Astrocyte (in vitro differentiated cells and primary cell): ENCODE measurements at regions not wholly inside any gene's neighbourhood (a gene's known extent, or its start where the extent isn't known, plus 50 kb on each side); places are given as distances from the start of the nearest gene placed in this dataset.

Experiments used
- DNase-seq: peaks from one replicate; pipeline ENCODE4 v3.0.0-alpha.2; 2010; ENCODE audit warnings: low read depth
- FAIRE-seq: peaks from 2 replicates; lab custom pipeline; 2011; peaks lifted over from hg19 to GRCh38; lab: Jason Lieb, UNC
- H2AFZ ChIP-seq: 2 replicates; pipeline ENCODE4 v1.6.0; 2012; ENCODE audit warnings: low read depth, low read length, inconsistent platforms
- H3K27ac ChIP-seq: 2 replicates; pipeline ENCODE4 v1.5.1; 2011; ENCODE audit warnings: low read depth, low read length, inconsistent platforms
- H3K27me3 ChIP-seq: 2 replicates; pipeline ENCODE4 v1.6.0; 2011; ENCODE audit warnings: low read length, inconsistent platforms; ENCODE audit not compliant: insufficient read depth
- H3K36me3 ChIP-seq: 2 replicates; pipeline ENCODE4 v1.5.1; 2011; ENCODE audit warnings: low read length, inconsistent platforms; ENCODE audit not compliant: insufficient read depth
- H3K4me1 ChIP-seq: 2 replicates; pipeline ENCODE4 v1.5.1; 2011; ENCODE audit warnings: low read length, inconsistent platforms; ENCODE audit not compliant: insufficient read depth
- H3K4me2 ChIP-seq: 2 replicates; pipeline ENCODE4 v1.6.0; 2012; ENCODE audit warnings: low read length, inconsistent platforms
- H3K4me3 ChIP-seq: 2 replicates; pipeline ENCODE4 v1.5.1; 2011; ENCODE audit warnings: low read depth, mild to moderate bottlenecking, low read length, inconsistent platforms; ENCODE audit not compliant: insufficient read depth
- H3K79me2 ChIP-seq: 2 replicates; pipeline ENCODE4 v1.6.0; 2012; ENCODE audit warnings: mild to moderate bottlenecking, low read length, inconsistent platforms; ENCODE audit not compliant: insufficient read depth
- H3K9ac ChIP-seq: 2 replicates; pipeline ENCODE4 v1.6.0; 2012; ENCODE audit warnings: mild to moderate bottlenecking, low read length, inconsistent platforms
- H3K9me3 ChIP-seq: 2 replicates; pipeline ENCODE4 v1.5.1; 2012; ENCODE audit warnings: low read depth, mild to moderate bottlenecking, low read length, inconsistent platforms; ENCODE audit not compliant: insufficient read depth
- H4K20me1 ChIP-seq: 2 replicates; pipeline ENCODE4 v1.6.0; 2012; ENCODE audit warnings: low read length, inconsistent platforms; ENCODE audit not compliant: insufficient read depth
- H3K27ac Mint-ChIP-seq: one replicate; pipeline ENCODE4 v1.8.0; 2021; ENCODE audit warnings: mild to moderate bottlenecking, mixed read lengths; ENCODE audit not compliant: unreplicated experiment
- H3K27me3 Mint-ChIP-seq: one replicate; pipeline ENCODE4 v1.8.0; 2021; ENCODE audit warnings: low read depth, mixed read lengths; ENCODE audit not compliant: unreplicated experiment
- H3K36me3 Mint-ChIP-seq: one replicate; pipeline ENCODE4 v1.8.0; 2021; ENCODE audit warnings: low read depth, mixed read lengths; ENCODE audit not compliant: unreplicated experiment
- H3K4me1 Mint-ChIP-seq: one replicate; pipeline ENCODE4 v1.8.0; 2021; ENCODE audit warnings: low read depth, mixed read lengths; ENCODE audit not compliant: unreplicated experiment
- H3K4me3 Mint-ChIP-seq: one replicate; pipeline ENCODE4 v1.8.0; 2021; ENCODE audit warnings: mild to moderate bottlenecking, moderate library complexity, mixed read lengths; ENCODE audit not compliant: unreplicated experiment
- H3K9me3 Mint-ChIP-seq: one replicate; pipeline ENCODE4 v1.8.0; 2021; ENCODE audit warnings: mild to moderate bottlenecking, mixed read lengths; ENCODE audit not compliant: unreplicated experiment
- EZH2 ChIP-seq: IDR thresholded peaks from 2 replicates; pipeline ENCODE4 v1.6.1; 2012; ENCODE audit warnings: mild to moderate bottlenecking, low read length, inconsistent platforms; ENCODE audit not compliant: insufficient read depth
- TF ChIP-seq, protein P1 (sequence below): IDR thresholded peaks from 2 replicates; pipeline ENCODE4 v1.5.1; 2011; ENCODE audit warnings: low read depth, mild to moderate bottlenecking, inconsistent platforms, low read length, moderate library complexity; ENCODE audit not compliant: insufficient read depth

DNA sequence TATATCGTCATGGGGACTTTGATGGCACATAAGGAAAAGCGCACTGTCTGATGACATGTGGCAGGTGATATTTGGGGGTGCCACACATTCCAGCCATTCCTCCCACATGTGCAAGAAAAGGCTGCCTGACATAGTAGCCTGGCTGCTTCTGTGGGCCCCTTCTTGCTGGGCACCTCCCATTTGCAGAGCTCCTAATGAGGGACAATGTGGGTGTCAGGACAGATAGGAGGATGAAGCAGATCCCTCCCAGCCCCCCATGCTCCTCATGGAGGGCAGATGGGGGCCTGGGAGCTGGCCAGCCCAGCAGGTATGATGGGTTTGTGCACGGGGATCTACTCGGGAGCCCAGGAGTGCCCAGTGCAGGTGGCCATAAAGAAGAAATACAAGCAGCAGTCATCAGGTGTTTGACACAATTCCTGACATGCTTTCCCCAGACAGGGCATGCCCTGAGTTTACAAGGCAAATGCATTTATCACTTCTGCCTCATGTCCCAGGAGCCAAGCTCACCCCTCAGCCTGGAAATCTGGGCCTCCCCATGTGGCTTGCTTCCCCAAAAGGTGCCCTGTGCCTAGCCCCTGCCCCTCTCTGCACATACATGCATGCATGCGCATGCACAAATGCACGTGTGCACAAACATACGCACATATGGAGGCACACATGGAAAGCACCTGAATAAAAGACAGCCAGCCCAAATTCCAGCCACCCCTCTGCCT, 260.6 kb upstream of the RPL38 start:
- no peaks in the 10 kb centered on the region for H3K36me3 Mint-ChIP-seq
- H3K4me1 ChIP-seq, result no peaks in the 10 kb centered on the region
- H2AFZ ChIP-seq, result no peak overlapping the region
- peaks cover 2% of the 10 kb centered on the region for H3K9me3 Mint-ChIP-seq
- no peak overlapping the region for H3K27ac ChIP-seq
- TF ChIP-seq EZH2, result no peak
- TF ChIP-seq, protein P1, sequence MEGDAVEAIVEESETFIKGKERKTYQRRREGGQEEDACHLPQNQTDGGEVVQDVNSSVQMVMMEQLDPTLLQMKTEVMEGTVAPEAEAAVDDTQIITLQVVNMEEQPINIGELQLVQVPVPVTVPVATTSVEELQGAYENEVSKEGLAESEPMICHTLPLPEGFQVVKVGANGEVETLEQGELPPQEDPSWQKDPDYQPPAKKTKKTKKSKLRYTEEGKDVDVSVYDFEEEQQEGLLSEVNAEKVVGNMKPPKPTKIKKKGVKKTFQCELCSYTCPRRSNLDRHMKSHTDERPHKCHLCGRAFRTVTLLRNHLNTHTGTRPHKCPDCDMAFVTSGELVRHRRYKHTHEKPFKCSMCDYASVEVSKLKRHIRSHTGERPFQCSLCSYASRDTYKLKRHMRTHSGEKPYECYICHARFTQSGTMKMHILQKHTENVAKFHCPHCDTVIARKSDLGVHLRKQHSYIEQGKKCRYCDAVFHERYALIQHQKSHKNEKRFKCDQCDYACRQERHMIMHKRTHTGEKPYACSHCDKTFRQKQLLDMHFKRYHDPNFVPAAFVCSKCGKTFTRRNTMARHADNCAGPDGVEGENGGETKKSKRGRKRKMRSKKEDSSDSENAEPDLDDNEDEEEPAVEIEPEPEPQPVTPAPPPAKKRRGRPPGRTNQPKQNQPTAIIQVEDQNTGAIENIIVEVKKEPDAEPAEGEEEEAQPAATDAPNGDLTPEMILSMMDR, result no peak
- H3K4me1 Mint-ChIP-seq, result no peaks in the 10 kb centered on the region
- no peak overlapping the region for H3K27ac Mint-ChIP-seq
- H3K9ac ChIP-seq, result no peak overlapping the region
- H4K20me1 ChIP-seq, result no peaks in the 10 kb centered on the region
- H3K9me3 ChIP-seq, result no peaks in the 10 kb centered on the region
- no peaks in the 10 kb centered on the region for H3K27me3 ChIP-seq
- H3K79me2 ChIP-seq, result no peaks in the 10 kb centered on the region
- H3K4me3 ChIP-seq, result no peak overlapping the region
- no peak overlapping the region for H3K4me2 ChIP-seq
- FAIRE-seq (no peak), DNase-seq (no peak)
- H3K27me3 Mint-ChIP-seq, result peaks cover 80% of the 10 kb centered on the region
- no peaks in the 10 kb centered on the region for H3K36me3 ChIP-seq
- no peak overlapping the region for H3K4me3 Mint-ChIP-seq

DNA sequence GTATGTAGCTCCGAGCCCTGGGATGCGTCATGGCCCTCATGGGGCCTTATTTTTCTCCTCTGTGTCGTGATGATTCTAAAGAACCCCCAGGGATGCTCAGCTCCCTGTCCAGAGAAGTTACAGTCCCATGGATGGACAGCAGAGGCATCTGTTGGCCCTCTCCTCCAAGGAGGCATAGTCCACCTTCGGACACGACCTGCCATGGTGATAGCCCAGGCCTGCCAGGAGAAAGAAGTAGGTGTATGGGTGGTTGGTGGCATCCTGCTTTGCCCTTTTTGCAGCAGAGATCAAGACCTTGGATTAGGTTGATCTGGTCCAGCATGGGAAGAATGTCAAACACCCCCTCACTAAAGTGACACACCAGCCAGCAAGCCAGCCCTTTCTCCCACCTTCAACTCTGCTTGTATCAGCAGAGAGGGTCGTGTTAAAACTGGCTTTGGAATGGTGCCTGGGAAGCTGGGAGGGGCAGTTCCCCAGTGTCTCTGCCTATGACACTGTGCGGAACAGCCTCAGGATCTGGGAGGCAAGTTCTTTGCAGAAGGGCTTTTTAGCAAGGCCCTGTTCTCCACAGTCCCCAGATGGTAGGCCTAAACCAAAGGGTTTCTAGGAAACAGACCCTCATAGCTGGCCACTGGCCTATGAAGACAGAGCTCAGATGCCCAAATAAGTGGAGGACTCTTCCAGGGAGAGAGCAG, 259.9 kb upstream of the RPL38 start:
- no peak overlapping the region for H2AFZ ChIP-seq
- no peaks in the 10 kb centered on the region for H3K4me1 Mint-ChIP-seq
- peaks cover 79% of the 10 kb centered on the region for H3K27me3 Mint-ChIP-seq
- no peak overlapping the region for H3K4me3 Mint-ChIP-seq
- no peak overlapping the region for H3K27ac ChIP-seq
- H3K36me3 Mint-ChIP-seq, result no peaks in the 10 kb centered on the region
- H3K36me3 ChIP-seq, result no peaks in the 10 kb centered on the region
- no peaks in the 10 kb centered on the region for H3K4me1 ChIP-seq
- DNase-seq (no peak), FAIRE-seq (no peak)
- H3K27me3 ChIP-seq, result no peaks in the 10 kb centered on the region
- TF ChIP-seq, protein P1, result no peak
- no peak for TF ChIP-seq EZH2
- H3K9me3 ChIP-seq, result no peaks in the 10 kb centered on the region
- H3K4me3 ChIP-seq, result no peak overlapping the region
- H3K9me3 Mint-ChIP-seq, result peaks cover 2% of the 10 kb centered on the region
- no peak overlapping the region for H3K27ac Mint-ChIP-seq
- H4K20me1 ChIP-seq, result no peaks in the 10 kb centered on the region
- no peak overlapping the region for H3K4me2 ChIP-seq
- no peaks in the 10 kb centered on the region for H3K79me2 ChIP-seq
- H3K9ac ChIP-seq, result no peak overlapping the region

DNA sequence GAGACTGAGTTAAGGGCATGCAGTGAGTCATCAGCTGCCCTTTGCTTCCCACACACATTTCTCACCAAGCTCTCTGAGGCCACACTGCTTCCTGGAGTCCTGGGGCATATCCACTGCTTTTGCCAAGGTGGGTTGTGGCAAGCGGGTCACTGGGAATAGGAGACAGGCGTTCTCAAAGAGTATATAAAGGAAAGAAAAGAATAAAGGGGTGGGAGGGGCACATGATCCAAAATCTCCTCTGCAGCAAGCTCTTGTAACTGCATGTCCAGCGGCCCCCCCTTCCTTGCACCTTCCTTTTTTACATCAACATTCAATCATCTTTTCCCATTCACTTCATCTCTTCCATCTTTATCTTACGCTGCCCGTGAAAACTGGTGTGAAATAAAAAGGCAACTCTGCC, 259.1 kb upstream of the RPL38 start:
- H3K9me3 Mint-ChIP-seq, result peaks cover 2% of the 10 kb centered on the region
- Histone ChIP-seq H3K4me2 (no peak overlapping the region), H2AFZ (no peak overlapping the region), H3K4me3 (no peak overlapping the region), H3K79me2 (no peaks in the 10 kb centered on the region), H3K9ac (no peak overlapping the region), H3K36me3 (no peaks in the 10 kb centered on the region), H4K20me1 (no peaks in the 10 kb centered on the region), H3K27ac (no peak overlapping the region), H3K9me3 (no peaks in the 10 kb centered on the region), H3K4me1 (no peaks in the 10 kb centered on the region), H3K27me3 (no peaks in the 10 kb centered on the region)
- no peaks in the 10 kb centered on the region for H3K36me3 Mint-ChIP-seq
- H3K27ac Mint-ChIP-seq, result no peak overlapping the region
- FAIRE-seq, result no peak
- no peak for DNase-seq
- TF ChIP-seq EZH2, result no peak
- TF ChIP-seq, protein P1, result no peak
- H3K4me3 Mint-ChIP-seq, result no peak overlapping the region
- H3K4me1 Mint-ChIP-seq, result no peaks in the 10 kb centered on the region
- H3K27me3 Mint-ChIP-seq, result peaks cover 80% of the 10 kb centered on the region
